ENCODE measurements at regions not wholly inside any gene's neighbourhood (a gene's known extent, or its start where the extent isn't known, plus 50 kb on each side); places are given as distances from the start of the nearest gene placed in this dataset.

GRCh38 chr15:77547801-77548588 lies 84.7 kb downstream of the LINGO1 start:
- DNase-seq = no peak
- Histone ChIP-seq H3K36me3 (no peaks in the 10 kb centered on the region), H3K4me1 (peaks cover 0 to 26% (median 18%) of the 10 kb centered on the region in 9 donors), H3K4me3 (no peak overlapping the region), H3K9me3 (peaks cover 0 to 4% (median 0%) of the 10 kb centered on the region in 11 donors), H3K27me3 (no peaks in the 10 kb centered on the region), H3K27ac (no peak overlapping the region)
- no peak for TF ChIP-seq CTCF (IDR thresholded peaks at IDR 0.05)
- ATAC-seq = no peak
- 85 to 91% methylated on average over 19 of the region's 19 CpGs for WGBS, 2 donors
- intact Hi-C loops (cut with DNase I) = loop anchor here in 7 of 10 donors (5.0 to 10.0 kb wide), 6 partner anchors 431 to 531 kb away; no protein-coding TSS in a partner anchor

GRCh38 chr15:77546870-77547269 lies 85.8 kb downstream of the LINGO1 start:
- DNase-seq (no peak), ATAC-seq (no peak)
- no peak for TF ChIP-seq CTCF (IDR thresholded peaks at IDR 0.05)
- peaks cover 0 to 4% (median 0%) of the 10 kb centered on the region in 11 donors for H3K9me3 ChIP-seq
- H3K27me3 ChIP-seq = no peaks in the 10 kb centered on the region
- 97 to 100% methylated on average over 1 of the region's 1 CpG for WGBS, 2 donors
- no peaks in the 10 kb centered on the region for H3K36me3 ChIP-seq
- no peak overlapping the region for H3K27ac ChIP-seq
- peaks cover 5 to 37% (median 29%) of the 10 kb centered on the region in 9 donors for H3K4me1 ChIP-seq
- no peak overlapping the region for H3K4me3 ChIP-seq
- intact Hi-C loops (cut with DNase I) = loop anchor here in 7 of 10 donors (5.0 to 10.0 kb wide), 6 partner anchors 430 to 530 kb away; no protein-coding TSS in a partner anchor

- DNase-seq = no peak
- Histone ChIP-seq H3K4me3 (no peak overlapping the region), H3K9me3 (peaks cover 0 to 4% (median 0%) of the 10 kb centered on the region in 11 donors), H3K27me3 (no peaks in the 10 kb centered on the region), H3K4me1 (peaks cover 9 to 45% (median 37%) of the 10 kb centered on the region in 9 donors), H3K36me3 (no peaks in the 10 kb centered on the region), H3K27ac (peak overlapping the region in 1 of 10 donors; percentile 15)
- peak in 3 of 8 donors; percentile 18 to 62 (median 22) for ATAC-seq
- intact Hi-C loops (cut with DNase I) = loop anchor here in 7 of 10 donors (5.0 to 10.0 kb wide), 6 partner anchors 429 to 529 kb away; no protein-coding TSS in a partner anchor
- WGBS, 2 donors = 12 to 25% methylated on average over 4 of the region's 4 CpGs
- no peak for TF ChIP-seq CTCF (IDR thresholded peaks at IDR 0.05)
These were observed 86.6 kb downstream of the LINGO1 start for GRCh38 chr15:77546050-77546501.

GRCh38 chr15:77545058-77545457 lies 87.7 kb downstream of the LINGO1 start:
- 74 to 80% methylated on average over 6 of the region's 6 CpGs for WGBS, 2 donors
- Histone ChIP-seq H3K4me1 (peaks cover 9 to 52% (median 41%) of the 10 kb centered on the region in 9 donors), H3K27ac (no peak overlapping the region), H3K4me3 (no peak overlapping the region), H3K27me3 (no peaks in the 10 kb centered on the region), H3K9me3 (peaks cover 0 to 4% (median 0%) of the 10 kb centered on the region in 11 donors), H3K36me3 (no peaks in the 10 kb centered on the region)
- ATAC-seq (no peak), DNase-seq (no peak)
- no peak for TF ChIP-seq CTCF (IDR thresholded peaks at IDR 0.05)
- intact Hi-C loops (cut with DNase I) = loop anchor here in 7 of 10 donors (5.0 to 10.0 kb wide), 6 partner anchors 428 to 528 kb away; no protein-coding TSS in a partner anchor
